Activated CD8-positive, alpha-beta T cell treated with anti-CD3 and anti-CD28 coated beads for 36 hours (primary cell): ENCODE measurements at regions not wholly inside any gene's neighbourhood (a gene's known extent, or its start where the extent isn't known, plus 50 kb on each side); places are given as distances from the start of the nearest gene placed in this dataset.

ENCODE experiments used
- ATAC-seq: fragments of 200-7000 bp; cut with Tn5 transposase; one replicate; pipeline ENCODE4 v1.10.0; 2021; ENCODE audit warnings: mild to moderate bottlenecking, moderate library complexity
- CTCF ChIA-PET: fragments of 350-600 bp; sonication (Branson Sonifier 250); formaldehyde crosslinking; loops from one replicate; lab custom pipeline; 2021; ENCODE audit warnings: antibody characterized with exemption; lab: Charles Lee
- POLR2A ChIA-PET: fragments of 350-600 bp; sonication (Branson Sonifier 250); formaldehyde crosslinking; loops from one replicate; lab custom pipeline; 2021; ENCODE audit warnings: antibody characterized with exemption; lab: Charles Lee
- DNase-seq: peaks from one replicate; pipeline ENCODE4 v3.0.0-alpha.2; 2020
- H3K27ac Mint-ChIP-seq: one replicate; pipeline ENCODE4 v1.8.0; 2021; ENCODE audit warnings: mild to moderate bottlenecking, mixed read lengths
- H3K27me3 Mint-ChIP-seq: one replicate; pipeline ENCODE4 v1.8.0; 2021; ENCODE audit warnings: mixed read lengths
- H3K36me3 Mint-ChIP-seq: one replicate; pipeline ENCODE4 v1.8.0; 2021; ENCODE audit warnings: low read depth, mixed read lengths
- H3K4me1 Mint-ChIP-seq: one replicate; pipeline ENCODE4 v1.8.0; 2021; ENCODE audit warnings: low read depth, mixed read lengths
- H3K4me3 Mint-ChIP-seq: one replicate; pipeline ENCODE4 v1.8.0; 2021; ENCODE audit warnings: mild to moderate bottlenecking, moderate library complexity, mixed read lengths
- H3K9me3 Mint-ChIP-seq: one replicate; pipeline ENCODE4 v1.8.0; 2021; ENCODE audit warnings: mixed read lengths
- intact Hi-C: fragments of 100-400 bp; cut with micrococcal nuclease; formaldehyde crosslinking; loops from one replicate; pipeline ENCODE4 v1.10.0; 2022
- TF ChIP-seq, protein P1 (sequence below): fragments of 200-600 bp; IDR thresholded peaks from one replicate; pipeline ENCODE4 v1.8.0; 2022; ENCODE audit warnings: antibody characterized with exemption, mild to moderate bottlenecking

DNA sequence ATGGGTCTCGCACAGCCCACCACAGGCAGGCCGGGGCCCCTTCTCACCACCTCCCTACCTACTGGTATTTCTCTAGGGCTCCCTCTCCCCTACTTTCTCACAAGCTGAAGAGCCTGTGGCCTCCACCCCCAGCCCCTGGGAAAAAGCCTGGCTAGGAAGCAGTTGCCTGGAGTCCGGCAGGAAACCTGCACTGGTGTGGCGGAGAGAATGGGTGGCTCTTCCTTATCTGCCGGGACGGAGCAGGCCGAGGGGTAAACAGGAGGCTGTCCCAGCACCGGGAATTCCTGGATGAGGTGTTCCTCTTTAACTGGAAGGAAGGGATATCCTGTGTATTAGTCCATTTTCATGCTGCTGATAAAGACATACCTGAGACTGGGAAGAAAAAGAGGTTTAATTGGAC, 125.8 kb downstream of the TLR5 start:
- no peak for ATAC-seq
- POLR2A ChIA-PET: no interaction called here
- no peaks in the 10 kb centered on the region for H3K4me1 Mint-ChIP-seq
- DNase-seq: no peak
- peaks cover 2% of the 10 kb centered on the region for H3K27me3 Mint-ChIP-seq
- TF ChIP-seq, protein P1, sequence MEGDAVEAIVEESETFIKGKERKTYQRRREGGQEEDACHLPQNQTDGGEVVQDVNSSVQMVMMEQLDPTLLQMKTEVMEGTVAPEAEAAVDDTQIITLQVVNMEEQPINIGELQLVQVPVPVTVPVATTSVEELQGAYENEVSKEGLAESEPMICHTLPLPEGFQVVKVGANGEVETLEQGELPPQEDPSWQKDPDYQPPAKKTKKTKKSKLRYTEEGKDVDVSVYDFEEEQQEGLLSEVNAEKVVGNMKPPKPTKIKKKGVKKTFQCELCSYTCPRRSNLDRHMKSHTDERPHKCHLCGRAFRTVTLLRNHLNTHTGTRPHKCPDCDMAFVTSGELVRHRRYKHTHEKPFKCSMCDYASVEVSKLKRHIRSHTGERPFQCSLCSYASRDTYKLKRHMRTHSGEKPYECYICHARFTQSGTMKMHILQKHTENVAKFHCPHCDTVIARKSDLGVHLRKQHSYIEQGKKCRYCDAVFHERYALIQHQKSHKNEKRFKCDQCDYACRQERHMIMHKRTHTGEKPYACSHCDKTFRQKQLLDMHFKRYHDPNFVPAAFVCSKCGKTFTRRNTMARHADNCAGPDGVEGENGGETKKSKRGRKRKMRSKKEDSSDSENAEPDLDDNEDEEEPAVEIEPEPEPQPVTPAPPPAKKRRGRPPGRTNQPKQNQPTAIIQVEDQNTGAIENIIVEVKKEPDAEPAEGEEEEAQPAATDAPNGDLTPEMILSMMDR: no peak
- intact Hi-C loops: no loop called here
- H3K36me3 Mint-ChIP-seq: no peaks in the 10 kb centered on the region
- H3K27ac Mint-ChIP-seq: no peak overlapping the region
- H3K4me3 Mint-ChIP-seq: no peak overlapping the region
- CTCF ChIA-PET: no interaction called here
- no peaks in the 10 kb centered on the region for H3K9me3 Mint-ChIP-seq

DNA sequence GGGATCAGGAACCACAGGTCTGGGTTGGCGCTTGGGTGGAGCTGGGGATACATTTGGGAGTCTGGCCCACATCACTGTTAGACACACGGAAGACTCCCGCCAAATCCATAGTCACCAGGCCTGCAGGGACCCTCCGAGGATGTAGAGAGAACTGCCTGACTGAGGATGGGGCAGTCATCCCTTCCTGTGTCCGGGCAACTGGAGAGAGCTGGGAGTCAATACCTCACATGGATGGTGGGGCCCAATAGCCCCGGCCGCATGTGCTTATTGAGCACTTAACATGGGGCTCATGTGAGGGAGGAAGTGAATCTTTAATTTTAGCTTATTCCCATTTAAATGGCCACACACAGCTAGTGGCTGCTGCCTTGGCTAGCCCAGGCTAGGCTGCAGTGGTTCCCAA, 124.5 kb downstream of the TLR5 start:
- intact Hi-C loops: no loop called here
- Mint-ChIP-seq H3K27me3 (no peaks in the 10 kb centered on the region), H3K4me3 (no peak overlapping the region), H3K4me1 (no peaks in the 10 kb centered on the region), H3K36me3 (no peaks in the 10 kb centered on the region), H3K27ac (no peak overlapping the region), H3K9me3 (no peaks in the 10 kb centered on the region)
- TF ChIP-seq, protein P1: no peak
- CTCF ChIA-PET: no interaction called here
- ATAC-seq (no peak), DNase-seq (no peak)
- POLR2A ChIA-PET: no interaction called here

DNA sequence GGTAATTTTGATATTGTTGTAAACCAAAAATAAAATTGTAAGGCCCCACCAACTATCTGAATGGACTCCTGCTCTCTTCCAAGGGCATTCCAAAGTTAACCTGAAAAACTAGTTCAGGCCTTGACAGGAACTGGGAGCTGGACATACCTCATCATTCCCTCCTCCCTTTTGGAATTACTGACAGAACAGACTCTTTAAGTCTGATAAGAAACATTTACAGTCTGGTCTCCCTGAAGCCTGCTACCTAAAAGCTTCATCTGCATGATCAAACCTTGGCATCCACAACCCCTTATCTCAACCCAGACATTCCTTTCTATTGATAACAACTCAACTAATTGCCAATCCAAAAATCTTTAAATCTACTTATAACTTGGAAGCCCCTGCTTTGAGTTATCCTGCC, 123.8 kb downstream of the TLR5 start:
- intact Hi-C loops: no loop called here
- ATAC-seq: no peak
- POLR2A ChIA-PET: no interaction called here
- Mint-ChIP-seq H3K4me1 (no peaks in the 10 kb centered on the region), H3K4me3 (no peak overlapping the region), H3K36me3 (no peaks in the 10 kb centered on the region), H3K27ac (no peak overlapping the region), H3K9me3 (no peaks in the 10 kb centered on the region), H3K27me3 (no peaks in the 10 kb centered on the region)
- DNase-seq: no peak
- TF ChIP-seq, protein P1: no peak
- CTCF ChIA-PET: no interaction called here

DNA sequence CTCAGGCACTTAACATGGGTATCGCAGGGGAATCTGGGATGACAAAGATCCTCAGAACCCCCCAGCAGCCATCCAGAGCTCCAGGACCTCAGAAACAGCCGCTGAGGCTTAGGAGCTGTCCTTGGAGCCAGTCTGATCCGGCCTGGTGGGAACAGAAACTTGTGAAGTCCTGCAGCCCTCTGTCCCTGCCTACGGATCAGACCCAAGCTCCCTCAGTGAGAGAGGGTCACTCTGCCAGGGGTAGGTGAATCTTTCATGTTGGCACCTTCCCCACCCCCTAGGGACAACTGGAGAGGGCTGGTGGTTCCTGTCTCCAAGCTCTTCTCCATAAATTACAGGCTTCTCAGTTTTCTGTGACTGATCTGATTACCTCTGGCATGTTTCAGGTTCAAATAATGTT, 122.3 kb downstream of the TLR5 start:
- TF ChIP-seq, protein P1: no peak
- no peak for ATAC-seq
- Mint-ChIP-seq H3K27me3 (no peaks in the 10 kb centered on the region), H3K4me1 (no peaks in the 10 kb centered on the region), H3K27ac (no peak overlapping the region), H3K36me3 (no peaks in the 10 kb centered on the region), H3K4me3 (no peak overlapping the region), H3K9me3 (no peaks in the 10 kb centered on the region)
- intact Hi-C loops: no loop called here
- CTCF ChIA-PET: no interaction called here
- no peak for DNase-seq
- POLR2A ChIA-PET: no interaction called here

DNA sequence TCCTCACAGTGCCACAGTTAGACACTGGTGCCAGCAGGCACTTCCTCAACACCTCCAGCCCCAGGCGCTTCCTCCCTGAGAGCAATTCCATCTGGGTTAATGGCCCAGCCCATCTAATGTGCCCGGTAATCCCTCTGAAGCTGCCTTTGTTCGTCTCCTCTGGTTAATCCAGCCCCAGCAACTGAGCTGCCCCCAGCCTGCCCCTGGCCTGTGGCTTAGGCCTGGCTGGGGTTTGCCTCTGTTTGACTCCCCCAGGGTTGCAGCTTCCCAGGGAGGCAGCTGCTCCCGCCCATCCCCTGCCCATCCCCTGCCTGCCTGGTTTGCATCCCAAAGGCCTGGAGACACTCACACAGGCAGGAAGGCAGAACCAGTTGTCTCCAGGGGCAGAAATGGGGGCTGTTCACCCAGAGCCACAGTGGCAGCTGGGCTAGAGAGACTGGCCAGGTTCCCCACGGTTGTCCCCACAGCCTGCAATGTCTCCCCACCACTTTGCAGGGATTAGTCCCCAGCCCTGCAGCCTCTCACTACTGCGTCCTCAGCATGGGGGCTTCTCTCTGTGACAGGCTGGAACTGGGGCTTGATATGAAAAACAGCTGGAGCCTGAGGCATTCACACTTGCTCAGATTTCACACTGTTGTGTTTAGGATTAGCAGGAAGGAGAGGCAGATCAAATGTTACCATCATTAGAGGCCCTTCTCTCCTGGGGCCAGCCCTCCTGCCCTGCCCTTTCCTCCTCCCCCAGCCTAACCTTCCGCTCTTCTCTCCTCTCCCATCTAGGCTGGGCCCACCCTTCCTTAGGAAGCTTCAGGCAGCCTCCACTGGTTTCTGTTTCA, 120.2 kb downstream of the TLR5 start:
- CTCF ChIA-PET: no interaction called here
- DNase-seq (no peak), ATAC-seq (no peak)
- TF ChIP-seq, protein P1: no peak
- intact Hi-C loops: no loop called here
- Mint-ChIP-seq H3K27ac (no peak overlapping the region), H3K27me3 (no peaks in the 10 kb centered on the region), H3K4me1 (no peaks in the 10 kb centered on the region), H3K9me3 (no peaks in the 10 kb centered on the region), H3K36me3 (no peaks in the 10 kb centered on the region), H3K4me3 (no peak overlapping the region)
- POLR2A ChIA-PET: no interaction called here
